ENCODE measurements at regions not wholly inside any gene's neighbourhood (a gene's known extent, or its start where the extent isn't known, plus 50 kb on each side); places are given as distances from the start of the nearest gene placed in this dataset.
"Not testable (repeated sequence)": the region's sequence is repeated elsewhere in the genome, so short reads cannot be mapped to it uniquely, and the experiment has no call there.

- DNase-seq: not testable (repeated sequence)
Observed at GRCh38 chr1:194738843-194739242, 1552.4 kb upstream of the B3GALT2 start.

GRCh38 chr1:194734970-194735369, 1548.6 kb upstream of the B3GALT2 start:
- no peak for DNase-seq

- no peak for DNase-seq
Observed at GRCh38 chr1:194731025-194731424, 1544.6 kb upstream of the B3GALT2 start.

- no peak for DNase-seq
Observed at GRCh38 chr1:194730304-194730703, 1543.9 kb upstream of the B3GALT2 start.

GRCh38 chr1:194723067-194723466, 1536.7 kb upstream of the B3GALT2 start:
- DNase-seq: no peak

GRCh38 chr1:194717941-194718340, 1531.5 kb upstream of the B3GALT2 start:
- DNase-seq: no peak

GRCh38 chr1:194717334-194717733, 1530.9 kb upstream of the B3GALT2 start:
- no peak for DNase-seq

GRCh38 chr1:194710671-194711070, 1524.3 kb upstream of the B3GALT2 start:
- no peak for DNase-seq

- DNase-seq: no peak
Observed at GRCh38 chr1:194709439-194709838, 1523.0 kb upstream of the B3GALT2 start.

GRCh38 chr1:194707074-194707473, 1520.7 kb upstream of the B3GALT2 start:
- no peak for DNase-seq

- DNase-seq: no peak
Observed at GRCh38 chr1:194705123-194705854, 1518.9 kb upstream of the B3GALT2 start.

GRCh38 chr1:194698908-194699318, 1512.5 kb upstream of the B3GALT2 start:
- no peak for DNase-seq

GRCh38 chr1:194693244-194693643, 1506.8 kb upstream of the B3GALT2 start:
- no peak for DNase-seq

GRCh38 chr1:194684636-194685035, 1498.2 kb upstream of the B3GALT2 start:
- DNase-seq: no peak

GRCh38 chr1:194658090-194658439, 1471.7 kb upstream of the B3GALT2 start:
- DNase-seq: no peak

GRCh38 chr1:194654956-194655355, 1468.5 kb upstream of the B3GALT2 start:
- DNase-seq: no peak

GRCh38 chr1:194653385-194653784, 1467.0 kb upstream of the B3GALT2 start:
- DNase-seq: no peak

- DNase-seq: no peak
Observed at GRCh38 chr1:194647118-194647517, 1460.7 kb upstream of the B3GALT2 start.

GRCh38 chr1:194644528-194644927, 1458.1 kb upstream of the B3GALT2 start:
- DNase-seq: no peak

GRCh38 chr1:194640322-194640721, 1453.9 kb upstream of the B3GALT2 start:
- DNase-seq: no peak

- no peak for DNase-seq
Observed at GRCh38 chr1:194629011-194629410, 1442.6 kb upstream of the B3GALT2 start.

GRCh38 chr1:194624833-194625232, 1438.4 kb upstream of the B3GALT2 start:
- DNase-seq: no peak

- DNase-seq: no peak
Observed at GRCh38 chr1:194618101-194618500, 1431.7 kb upstream of the B3GALT2 start.

- not testable (repeated sequence) for DNase-seq
Observed at GRCh38 chr1:194617272-194617671, 1430.9 kb upstream of the B3GALT2 start.

GRCh38 chr1:194616835-194617234, 1430.4 kb upstream of the B3GALT2 start:
- no peak for DNase-seq
